H9 (cell line): ENCODE measurements at regions not wholly inside any gene's neighbourhood (a gene's known extent, or its start where the extent isn't known, plus 50 kb on each side); places are given as distances from the start of the nearest gene placed in this dataset.

Experiments used
- DNase-seq: peaks from one replicate; pipeline ENCODE4 v3.0.0-alpha.2; 2017
- H2AFZ ChIP-seq: one replicate; pipeline ENCODE4 v1.6.1; 2013; ENCODE audit warnings: mild to moderate bottlenecking, low read length, control low read depth, moderate library complexity
- H2AK5ac ChIP-seq: 2 replicates; pipeline ENCODE4 v1.6.1; 2013; ENCODE audit warnings: low read length, control low read depth, mixed read lengths; ENCODE audit not compliant: insufficient read length
- H2BK120ac ChIP-seq: one replicate; pipeline ENCODE4 v1.6.1; 2013; ENCODE audit warnings: low read depth, mild to moderate bottlenecking, low read length, control low read depth, inconsistent platforms; ENCODE audit not compliant: poor library complexity, severe bottlenecking
- H2BK12ac ChIP-seq: 2 replicates; pipeline ENCODE4 v1.6.1; 2013; ENCODE audit warnings: low read length, control low read depth, mixed read lengths, low read depth; ENCODE audit not compliant: insufficient read length
- H2BK15ac ChIP-seq: 2 replicates; pipeline ENCODE4 v1.6.1; 2013; ENCODE audit warnings: low read depth, low read length, control low read depth
- H2BK20ac ChIP-seq: one replicate; pipeline ENCODE4 v1.6.1; 2013; ENCODE audit warnings: low read depth, mild to moderate bottlenecking, low read length, control low read depth, inconsistent platforms; ENCODE audit not compliant: poor library complexity, severe bottlenecking
- H2BK5ac ChIP-seq: 2 replicates; pipeline ENCODE4 v1.6.1; 2013; ENCODE audit warnings: low read length, control low read depth, mixed read lengths; ENCODE audit not compliant: insufficient read length
- H3K14ac ChIP-seq: 2 replicates; pipeline ENCODE4 v1.6.1; 2013; ENCODE audit warnings: low read length, control low read depth; ENCODE audit not compliant: insufficient read depth
- H3K18ac ChIP-seq: 2 replicates; pipeline ENCODE4 v1.6.1; 2013; ENCODE audit warnings: low read depth, mild to moderate bottlenecking, mixed read lengths, low read length, control low read depth; ENCODE audit not compliant: insufficient read length
- H3K23ac ChIP-seq: 2 replicates; pipeline ENCODE4 v1.6.1; 2013; ENCODE audit warnings: low read length, control low read depth, mixed read lengths, low read depth; ENCODE audit not compliant: insufficient read length
- H3K23me2 ChIP-seq: 2 replicates; pipeline ENCODE4 v1.6.1; 2013; ENCODE audit warnings: low read depth, mild to moderate bottlenecking, mixed read lengths, low read length, control low read depth; ENCODE audit not compliant: insufficient read length, poor library complexity, severe bottlenecking
- H3K27ac ChIP-seq: 2 replicates; pipeline ENCODE4 v1.5.1; 2013; ENCODE audit warnings: low read length, control low read depth, mixed read lengths, low read depth; ENCODE audit not compliant: insufficient read length
- H3K27me3 ChIP-seq: 2 replicates; pipeline ENCODE4 v1.6.1; 2013; ENCODE audit warnings: low read length, control low read depth, inconsistent platforms; ENCODE audit not compliant: insufficient read depth
- H3K4ac ChIP-seq: 2 replicates; pipeline ENCODE4 v1.6.1; 2013; ENCODE audit warnings: low read depth, mild to moderate bottlenecking, control low read depth, inconsistent platforms, low read length, moderate library complexity
- H3K4me1 ChIP-seq: 2 replicates; pipeline ENCODE4 v1.6.1; 2013; ENCODE audit warnings: low read length, control low read depth, inconsistent platforms; ENCODE audit not compliant: insufficient read depth
- H3K4me2 ChIP-seq: 2 replicates; pipeline ENCODE4 v1.6.1; 2013; ENCODE audit warnings: low read length, control low read depth, mixed read lengths; ENCODE audit not compliant: insufficient read length, insufficient read depth
- H3K56ac ChIP-seq: 2 replicates; pipeline ENCODE4 v1.6.1; 2013; ENCODE audit warnings: low read depth, mild to moderate bottlenecking, mixed read lengths, low read length, control low read depth; ENCODE audit not compliant: insufficient read length
- H3K79me1 ChIP-seq: 2 replicates; pipeline ENCODE4 v1.6.1; 2013; ENCODE audit warnings: low read depth, mild to moderate bottlenecking, moderate library complexity, low read length, control low read depth, inconsistent platforms; ENCODE audit not compliant: insufficient read depth, poor library complexity, severe bottlenecking
- H3K79me2 ChIP-seq: 2 replicates; pipeline ENCODE4 v1.6.1; 2013; ENCODE audit warnings: low read length, control low read depth, inconsistent platforms; ENCODE audit not compliant: insufficient read depth
- H3K9ac ChIP-seq: 2 replicates; pipeline ENCODE4 v1.6.1; 2013; ENCODE audit warnings: low read length, control low read depth, mixed read lengths; ENCODE audit not compliant: insufficient read length; ENCODE audit errors: extremely low read depth
- H3K9me3 ChIP-seq: one replicate; pipeline ENCODE4 v1.6.1; 2013; ENCODE audit warnings: low read depth, low read length, inconsistent platforms; ENCODE audit not compliant: control insufficient read depth
- H3T11ph ChIP-seq: one replicate; pipeline ENCODE4 v1.6.1; 2013; ENCODE audit warnings: mild to moderate bottlenecking, low read length, control low read depth, inconsistent platforms
- H4K20me1 ChIP-seq: one replicate; pipeline ENCODE4 v1.6.1; 2013; ENCODE audit not compliant: control insufficient read depth, insufficient read length, insufficient read depth
- H4K5ac ChIP-seq: 2 replicates; pipeline ENCODE4 v1.6.1; 2013; ENCODE audit warnings: low read depth, mild to moderate bottlenecking, mixed read lengths, low read length, control low read depth; ENCODE audit not compliant: insufficient read length
- H4K8ac ChIP-seq: replicated peaks from 2 replicates; pipeline ENCODE4 v1.6.1; 2013; ENCODE audit warnings: low read length, control low read depth, mixed read lengths, low read depth; ENCODE audit not compliant: insufficient read length
- H4K91ac ChIP-seq: 2 replicates; pipeline ENCODE4 v1.6.1; 2013; ENCODE audit warnings: low read depth, mild to moderate bottlenecking, moderate library complexity, mixed read lengths, low read length, control low read depth; ENCODE audit not compliant: insufficient read length
- H3K27ac Mint-ChIP-seq, 3 experiments: 2 replicates in 2 of 3; 3 replicates in 1 of 3; pipeline ENCODE4 v1.8.0; 2020 to 2021; ENCODE audit warnings: mixed read lengths in 3 of 3, mild to moderate bottlenecking in 1 of 3, moderate library complexity in 1 of 3
- H3K27me3 Mint-ChIP-seq: 2 replicates; pipeline ENCODE4 v1.8.0; 2021; ENCODE audit warnings: low read depth, mild to moderate bottlenecking, moderate library complexity, mixed read lengths
- H3K36me3 Mint-ChIP-seq, 3 experiments: 2 replicates in 2 of 3; 3 replicates in 1 of 3; pipeline ENCODE4 v1.8.0; 2020 to 2021; ENCODE audit warnings: low read depth in 3 of 3, mixed read lengths in 3 of 3; ENCODE audit not compliant: insufficient read depth in 1 of 3
- H3K4me1 Mint-ChIP-seq, 2 experiments: 2 replicates each; pipeline ENCODE4 v1.8.0; 2020; ENCODE audit warnings: mixed read lengths in 2 of 2
- H3K4me3 Mint-ChIP-seq, 2 experiments: 2 replicates in 1 of 2; 3 replicates in 1 of 2; pipeline ENCODE4 v1.8.0; 2020 to 2021; ENCODE audit warnings: mild to moderate bottlenecking in 2 of 2, mixed read lengths in 2 of 2, moderate library complexity in 1 of 2
- H3K9me3 Mint-ChIP-seq, 2 experiments: 2 replicates in 1 of 2; 3 replicates in 1 of 2; pipeline ENCODE4 v1.8.0; 2020; ENCODE audit warnings: mild to moderate bottlenecking in 2 of 2, mixed read lengths in 2 of 2, moderate library complexity in 1 of 2
- WGBS: extraction: QIAGEN DNeasy Blood & Tissue Kit; methylation state at CpG from one replicate; pipeline ENCODE4 v1.1.7; 2013; ENCODE audit warnings: missing lambda C conversion rate, low lambda C conversion rate, mixed read lengths; ENCODE audit not compliant: insufficient read length; ENCODE audit errors: extremely low coverage; 5-methylcytosine and 5-hydroxymethylcytosine counted together
- TF ChIP-seq, protein P1 (sequence below): fragments of 200-600 bp; sonication (generic); conservative IDR thresholded peaks from 3 replicates; pipeline ENCODE4 v1.8.0; 2021; ENCODE audit warnings: antibody characterized with exemption, mild to moderate bottlenecking

DNA sequence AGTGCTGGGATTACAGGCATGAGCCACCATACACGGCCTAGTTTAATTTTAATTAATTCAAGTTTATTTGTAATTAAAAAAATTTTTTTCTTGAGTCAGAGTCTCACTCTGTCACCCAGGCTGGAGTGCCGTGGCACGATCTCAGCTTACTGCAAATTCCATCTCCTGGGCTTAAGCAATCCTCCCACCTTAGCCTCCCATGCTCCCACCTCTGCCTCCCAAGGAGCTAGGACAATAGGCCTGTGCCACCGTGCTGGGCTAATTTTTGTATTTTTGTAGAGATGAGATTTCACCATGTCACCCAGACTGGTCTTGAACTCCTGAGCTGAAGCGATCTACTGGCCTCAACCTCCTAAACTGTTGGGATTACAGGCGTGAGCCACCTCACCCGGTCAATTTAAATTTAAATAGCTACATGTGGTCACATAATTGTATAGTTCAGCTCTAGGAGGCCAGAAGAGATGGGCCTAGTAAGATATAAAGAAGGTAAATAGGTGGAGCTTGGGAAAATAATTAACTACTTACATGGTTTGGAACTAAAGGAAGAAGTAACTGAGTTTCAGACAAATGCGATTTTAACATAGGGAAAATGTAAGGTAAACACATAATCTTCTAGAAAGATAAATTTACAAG is 220.0 kb upstream of the CITED2 start:
- no CpG with 5 or more reads among the region's 8 CpGs for WGBS
- H3K9me3 ChIP-seq: no peaks in the 10 kb centered on the region
- no peak overlapping the region for H3T11ph ChIP-seq
- H3K23me2 ChIP-seq: no peaks in the 10 kb centered on the region
- H3K4me1 ChIP-seq: no peaks in the 10 kb centered on the region; the same call in 1 of the 2 replicates
- no peak overlapping the region for H3K56ac ChIP-seq
- H3K9me3 Mint-ChIP-seq: no peaks in the 10 kb centered on the region; a peak in 1 of 5 replicates
- no peak overlapping the region for H3K9ac ChIP-seq
- H3K4me2 ChIP-seq: no peak overlapping the region
- no peak overlapping the region for H2BK20ac ChIP-seq
- no peaks in the 10 kb centered on the region for H3K27me3 Mint-ChIP-seq
- H3K27ac Mint-ChIP-seq: peak overlapping the region in 1 of 3 experiments; percentile 76; a peak in 1 of 7 replicates
- no peaks in the 10 kb centered on the region for H4K20me1 ChIP-seq
- H3K79me2 ChIP-seq: no peaks in the 10 kb centered on the region
- no peaks in the 10 kb centered on the region for H3K79me1 ChIP-seq
- no peak overlapping the region; a peak in 1 of 5 replicates for H3K4me3 Mint-ChIP-seq
- H3K27ac ChIP-seq: no peak overlapping the region
- no peaks in the 10 kb centered on the region for H3K27me3 ChIP-seq
- H3K14ac ChIP-seq: no peak overlapping the region
- no peak overlapping the region for H3K23ac ChIP-seq
- no peak overlapping the region for H4K91ac ChIP-seq
- no peak overlapping the region for H3K18ac ChIP-seq
- no peak overlapping the region for H4K5ac ChIP-seq
- DNase-seq: no peak
- no peak overlapping the region for H3K4ac ChIP-seq
- peaks cover 27 to 36% of the 10 kb centered on the region in 2 experiments for H3K4me1 Mint-ChIP-seq
- H2BK120ac ChIP-seq: no peak overlapping the region
- no peak overlapping the region for H2BK12ac ChIP-seq
- no peak overlapping the region for H2BK15ac ChIP-seq
- H2AFZ ChIP-seq: no peak overlapping the region
- H2BK5ac ChIP-seq: no peak overlapping the region
- H3K36me3 Mint-ChIP-seq: no peaks in the 10 kb centered on the region
- TF ChIP-seq, protein P1, sequence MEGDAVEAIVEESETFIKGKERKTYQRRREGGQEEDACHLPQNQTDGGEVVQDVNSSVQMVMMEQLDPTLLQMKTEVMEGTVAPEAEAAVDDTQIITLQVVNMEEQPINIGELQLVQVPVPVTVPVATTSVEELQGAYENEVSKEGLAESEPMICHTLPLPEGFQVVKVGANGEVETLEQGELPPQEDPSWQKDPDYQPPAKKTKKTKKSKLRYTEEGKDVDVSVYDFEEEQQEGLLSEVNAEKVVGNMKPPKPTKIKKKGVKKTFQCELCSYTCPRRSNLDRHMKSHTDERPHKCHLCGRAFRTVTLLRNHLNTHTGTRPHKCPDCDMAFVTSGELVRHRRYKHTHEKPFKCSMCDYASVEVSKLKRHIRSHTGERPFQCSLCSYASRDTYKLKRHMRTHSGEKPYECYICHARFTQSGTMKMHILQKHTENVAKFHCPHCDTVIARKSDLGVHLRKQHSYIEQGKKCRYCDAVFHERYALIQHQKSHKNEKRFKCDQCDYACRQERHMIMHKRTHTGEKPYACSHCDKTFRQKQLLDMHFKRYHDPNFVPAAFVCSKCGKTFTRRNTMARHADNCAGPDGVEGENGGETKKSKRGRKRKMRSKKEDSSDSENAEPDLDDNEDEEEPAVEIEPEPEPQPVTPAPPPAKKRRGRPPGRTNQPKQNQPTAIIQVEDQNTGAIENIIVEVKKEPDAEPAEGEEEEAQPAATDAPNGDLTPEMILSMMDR: no peak
- no peak overlapping the region for H2AK5ac ChIP-seq
- no peak overlapping the region for H4K8ac ChIP-seq
